GM18498 (cell line): ENCODE measurements at regions not wholly inside any gene's neighbourhood (a gene's known extent, or its start where the extent isn't known, plus 50 kb on each side); places are given as distances from the start of the nearest gene placed in this dataset.
A peak's percentile ranks its signal among the peaks of the same experiment; 100 is the strongest.

Experiments used
- ATAC-seq: cut with Tn5 transposase; IDR thresholded peaks from one replicate; pipeline ENCODE4 v1.9.1; 2021; ENCODE audit warnings: mild to moderate bottlenecking, moderate library complexity; ENCODE audit not compliant: unreplicated experiment

DNA sequence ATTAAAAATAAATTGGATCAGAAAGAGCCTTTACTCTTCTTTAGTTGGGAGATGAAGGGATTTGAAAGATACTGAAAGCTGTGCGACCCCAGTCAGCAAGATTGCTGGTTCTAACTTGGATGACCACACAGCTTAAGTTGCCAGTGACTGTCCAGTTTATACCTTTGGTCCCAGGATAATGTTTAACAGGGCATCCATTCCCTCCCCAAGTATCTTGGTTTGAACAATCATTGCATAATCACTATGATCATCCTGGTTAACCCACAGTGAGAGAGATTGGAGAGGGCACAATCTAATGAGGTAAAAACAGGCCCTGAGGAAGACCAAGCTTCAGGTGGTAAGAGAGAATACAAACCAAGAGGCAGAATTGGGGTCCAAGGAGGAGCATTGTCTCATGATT, 798.3 kb downstream of the MAFB start:
- no peak for ATAC-seq

DNA sequence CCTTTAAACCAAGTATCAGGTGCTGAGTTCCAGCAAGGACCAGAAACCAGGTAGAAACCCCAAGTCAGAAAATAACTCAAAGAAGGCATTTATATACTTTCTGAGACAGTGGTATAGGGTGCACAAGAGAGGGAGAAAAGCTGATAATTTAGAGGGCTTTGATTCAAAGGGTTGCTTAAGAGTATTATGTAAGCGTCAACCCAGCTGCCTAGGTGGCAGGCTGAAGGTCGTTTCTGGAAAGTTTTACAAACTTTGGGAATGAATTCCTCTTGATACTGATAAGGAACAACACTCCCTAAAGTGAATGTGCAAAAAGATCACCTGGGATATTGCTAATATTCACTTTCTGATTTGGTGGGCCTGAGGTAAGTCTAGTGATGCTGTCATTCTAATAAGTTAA, 800.7 kb downstream of the MAFB start:
- ATAC-seq = no peak

DNA sequence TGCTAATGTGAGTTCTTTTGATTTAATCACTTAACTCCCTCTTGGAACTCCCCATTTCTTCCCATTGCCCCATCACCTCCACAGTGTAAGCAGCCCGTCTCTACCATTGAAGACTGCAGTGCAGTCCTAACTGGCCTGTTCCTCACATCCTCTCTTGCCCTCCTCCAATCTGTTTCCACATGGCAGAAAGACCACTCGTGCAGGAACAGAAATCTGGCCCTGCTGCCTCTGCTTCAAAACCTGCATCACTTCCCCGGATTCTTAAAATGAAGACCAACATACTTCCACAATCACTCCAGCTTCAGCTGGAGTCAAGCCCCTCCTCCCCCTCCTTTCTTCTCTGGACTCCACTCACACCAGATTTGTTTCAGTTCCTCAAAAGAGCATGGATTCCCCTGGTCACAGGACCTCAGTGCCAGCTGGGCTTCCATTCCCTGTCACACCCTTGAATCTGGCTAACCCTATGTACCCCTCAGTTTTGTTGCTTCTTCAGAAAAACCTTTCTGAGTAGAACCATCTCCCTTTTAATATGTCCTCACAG, 802.3 kb downstream of the MAFB start:
- ATAC-seq = no peak

DNA sequence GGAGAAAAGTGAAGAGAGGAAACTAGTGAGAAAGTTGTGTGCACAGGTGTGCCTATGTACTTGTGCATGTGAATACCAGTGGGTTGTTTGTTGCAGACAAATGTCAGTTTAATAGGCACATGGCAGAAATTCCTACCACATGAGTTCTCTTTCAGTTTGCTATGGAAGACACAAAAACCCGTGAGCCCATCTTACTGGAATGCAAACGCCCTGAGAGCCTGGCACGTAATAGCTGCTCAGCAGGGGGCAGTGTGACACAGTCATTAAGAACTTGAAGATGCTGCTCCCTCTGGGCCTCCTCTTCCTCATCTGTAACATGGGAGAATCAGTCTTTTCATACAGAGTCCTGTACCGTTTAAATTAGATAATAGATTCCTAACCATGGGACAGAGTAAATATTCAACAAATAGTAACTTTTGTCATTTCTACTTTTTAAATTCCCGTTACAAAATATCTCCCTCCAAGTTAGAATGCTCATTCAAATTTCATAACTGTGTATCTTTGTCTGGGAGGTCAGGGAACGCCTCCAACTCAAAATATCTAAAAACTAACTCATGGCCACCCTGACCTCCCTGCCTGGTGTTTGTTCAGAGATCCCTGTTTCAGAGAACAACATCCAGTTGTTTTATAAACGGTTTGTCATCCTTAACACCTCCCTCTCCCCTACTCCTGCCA, 802.9 kb downstream of the MAFB start:
- no peak for ATAC-seq

DNA sequence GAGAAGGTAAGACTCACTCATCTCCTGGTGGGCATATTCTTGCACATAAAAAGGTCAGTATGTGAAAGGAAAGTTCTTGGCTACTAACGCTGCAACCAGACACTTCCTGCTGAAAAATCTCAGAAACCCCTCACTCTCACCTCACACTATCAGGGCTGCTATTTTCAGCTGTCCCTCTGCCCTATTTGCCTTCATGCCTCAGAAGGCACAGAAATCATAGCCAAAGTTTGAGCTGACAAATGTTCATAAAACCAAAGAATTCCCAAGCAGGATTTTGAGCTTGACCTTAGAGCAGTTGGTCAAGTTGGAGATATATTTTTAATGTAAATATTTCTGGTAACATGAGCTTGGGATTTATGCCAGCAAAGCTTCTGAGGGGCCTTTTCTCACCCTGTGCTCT, 806.2 kb downstream of the MAFB start:
- ATAC-seq = no peak

DNA sequence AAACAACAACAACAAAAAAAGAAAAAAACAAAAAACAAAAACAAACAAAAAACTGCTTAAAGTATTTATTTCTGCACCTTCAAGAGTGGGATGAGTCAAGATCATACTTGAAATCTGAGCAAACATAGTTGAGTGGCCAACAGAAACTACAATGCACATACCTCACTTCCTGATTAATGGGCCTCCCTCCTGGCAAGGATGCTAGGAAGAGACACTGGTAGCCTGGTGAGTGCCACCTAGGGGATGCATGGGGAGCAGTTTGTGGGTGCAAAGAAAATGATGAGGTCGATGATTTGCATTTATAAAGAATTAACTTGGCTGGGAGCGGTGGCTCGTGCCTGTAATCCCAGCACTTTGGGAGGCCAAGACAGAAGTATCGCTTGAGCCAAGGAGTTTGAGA, 808.1 kb downstream of the MAFB start:
- ATAC-seq = peak; percentile 64

- ATAC-seq = no peak
Observed at GRCh38 chr20:39879296-39879695, 809.7 kb downstream of the MAFB start.

- no peak for ATAC-seq
Observed at GRCh38 chr20:39878809-39879208, 810.2 kb downstream of the MAFB start.

GRCh38 chr20:39878320-39878719, 810.7 kb downstream of the MAFB start:
- ATAC-seq = no peak

- no peak for ATAC-seq
Observed at GRCh38 chr20:39877788-39878187, 811.2 kb downstream of the MAFB start.

- no peak for ATAC-seq
Observed at GRCh38 chr20:39876976-39877635, 811.9 kb downstream of the MAFB start.

GRCh38 chr20:39875492-39876110, 813.4 kb downstream of the MAFB start:
- ATAC-seq = no peak

- peak; percentile 85 for ATAC-seq
Observed at GRCh38 chr20:39874049-39874893, 814.8 kb downstream of the MAFB start.

- no peak for ATAC-seq
Observed at GRCh38 chr20:39873286-39873685, 815.8 kb downstream of the MAFB start.

- no peak for ATAC-seq
Observed at GRCh38 chr20:39871013-39871412, 818.0 kb downstream of the MAFB start.

DNA sequence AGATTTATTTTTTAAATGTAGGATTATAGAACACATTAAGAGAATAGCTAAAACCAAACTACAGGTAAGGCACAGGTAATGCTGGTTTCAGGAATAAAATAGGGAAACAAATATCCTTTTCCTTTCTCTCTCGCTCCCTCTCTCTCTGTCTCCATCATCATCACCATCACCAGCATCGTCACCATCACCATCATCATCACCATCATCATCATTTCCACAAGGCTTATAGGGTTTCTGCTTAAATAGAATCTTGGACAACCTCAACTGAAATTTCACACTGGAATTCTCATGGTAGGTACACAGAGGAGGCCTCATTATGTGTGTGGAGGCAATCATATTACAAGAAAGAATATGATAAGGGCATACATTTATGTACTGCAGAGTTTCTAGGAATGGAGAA, 823.6 kb downstream of the MAFB start:
- no peak for ATAC-seq

DNA sequence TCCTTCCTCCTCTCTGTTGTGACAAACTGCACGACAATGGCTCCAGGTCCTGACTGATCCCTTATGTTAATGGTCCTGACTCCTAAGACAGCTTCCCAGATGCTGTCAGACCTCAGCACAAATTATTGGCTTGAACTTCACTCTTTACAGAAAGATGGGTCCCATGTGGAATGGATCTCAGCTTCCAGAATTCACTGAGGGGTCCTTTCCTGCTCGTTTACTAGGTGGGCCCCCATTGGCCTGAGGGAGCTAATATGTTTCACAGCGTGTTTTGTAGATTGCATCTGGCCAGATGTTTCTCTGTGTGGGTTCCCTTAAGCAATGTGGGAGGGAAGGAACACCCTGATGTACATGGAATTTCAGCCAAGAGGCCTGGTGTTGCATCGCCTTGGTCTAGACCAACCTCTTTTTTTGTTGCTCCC, 826.6 kb downstream of the MAFB start:
- no peak for ATAC-seq

DNA sequence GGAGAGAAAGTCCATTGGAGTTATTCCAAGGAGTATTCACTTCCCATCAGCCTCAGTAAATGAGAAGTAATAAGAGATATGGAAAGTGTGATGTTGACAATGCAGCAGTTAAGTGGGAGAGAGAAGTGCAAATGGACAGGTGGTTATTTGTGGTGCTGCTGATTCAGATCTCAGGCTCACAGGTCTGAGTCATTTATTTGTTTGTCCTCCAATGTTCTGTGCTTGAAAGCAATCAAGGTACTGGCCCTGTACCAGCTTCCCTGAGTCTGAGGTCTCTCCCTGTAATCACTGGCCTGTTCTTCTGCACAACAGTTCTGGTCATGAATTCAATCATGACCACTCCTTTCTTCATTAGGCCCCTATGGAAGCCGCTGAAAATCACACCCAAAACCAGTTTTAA, 827.7 kb downstream of the MAFB start:
- ATAC-seq = no peak

DNA sequence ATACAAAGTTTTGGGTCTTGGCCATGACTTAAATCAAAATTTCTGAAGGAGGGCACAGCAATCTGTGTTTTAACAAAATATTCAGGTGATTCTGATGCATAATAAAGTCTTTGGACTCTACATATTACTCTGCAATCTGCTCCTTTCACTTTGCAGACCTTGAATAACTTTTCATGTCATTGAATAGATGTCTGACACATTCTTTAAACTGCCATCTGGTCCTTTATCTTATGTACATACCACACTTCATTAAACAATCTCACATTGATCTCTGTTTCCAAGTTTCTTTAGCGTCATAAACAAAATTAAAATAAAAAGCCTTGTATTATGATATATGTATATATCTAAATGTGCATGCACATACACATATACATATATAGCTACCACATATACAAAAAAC, 831.2 kb downstream of the MAFB start:
- ATAC-seq = no peak

- ATAC-seq = no peak
Observed at GRCh38 chr20:39857187-39857586, 831.8 kb downstream of the MAFB start.

GRCh38 chr20:39855799-39856198, 833.2 kb downstream of the MAFB start:
- ATAC-seq = no peak
